NCI-H510A treated with DMSO at 0.1 percent for 48 hours (cell line): ENCODE measurements at regions not wholly inside any gene's neighbourhood (a gene's known extent, or its start where the extent isn't known, plus 50 kb on each side); places are given as distances from the start of the nearest gene placed in this dataset.
"Not testable (repeated sequence)": the region's sequence is repeated elsewhere in the genome, so short reads cannot be mapped to it uniquely, and the experiment has no call there.

Experiments used
- DNase-seq: peaks from one replicate; lab custom pipeline; 2025; lab: John Stamatoyannopoulos, UW

DNA sequence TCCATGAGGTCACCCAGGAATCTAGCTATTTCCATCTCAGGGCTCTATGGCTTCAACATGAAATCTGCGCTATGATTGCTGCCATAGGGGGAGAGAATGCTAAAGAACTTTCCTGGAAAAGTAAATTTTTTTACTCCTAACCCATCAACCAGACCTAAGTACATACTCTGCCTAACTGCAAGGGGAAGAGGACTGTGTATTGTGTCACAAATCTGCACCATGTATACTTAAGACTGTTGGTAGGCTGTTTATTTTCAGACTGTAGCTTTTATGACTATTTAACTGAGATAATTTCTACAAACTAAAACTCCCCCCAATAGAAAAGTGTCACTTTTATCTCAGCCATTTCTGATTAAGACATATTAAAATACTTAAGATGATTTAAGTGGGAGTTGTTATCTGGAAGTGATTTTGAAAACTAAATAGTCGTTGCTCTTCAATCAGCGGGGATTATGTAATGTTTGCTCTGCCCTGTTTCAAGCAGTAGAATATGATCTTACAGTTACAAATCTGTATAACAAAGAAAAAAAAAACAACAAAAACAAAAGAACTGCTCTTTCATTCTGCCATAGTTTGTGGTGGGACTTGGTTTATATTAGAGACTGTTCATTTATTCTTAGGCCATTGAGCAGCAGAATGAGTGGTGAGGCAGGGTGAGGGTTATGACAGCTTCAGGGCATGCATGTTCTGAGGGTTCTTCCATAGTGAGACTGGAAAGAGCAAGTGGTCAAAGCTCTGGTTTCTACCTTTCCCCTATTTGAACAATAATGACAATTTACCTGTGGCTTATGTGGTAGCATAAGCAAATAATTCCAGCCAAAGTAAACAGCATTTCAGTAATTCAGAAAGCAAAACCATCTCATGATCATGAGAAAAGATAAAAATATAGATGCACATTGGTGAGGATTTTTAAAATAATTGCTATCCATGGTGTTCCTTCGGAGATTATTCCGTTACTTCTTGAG is 126.3 kb upstream of the CEP162 start:
- no peak for DNase-seq

DNA sequence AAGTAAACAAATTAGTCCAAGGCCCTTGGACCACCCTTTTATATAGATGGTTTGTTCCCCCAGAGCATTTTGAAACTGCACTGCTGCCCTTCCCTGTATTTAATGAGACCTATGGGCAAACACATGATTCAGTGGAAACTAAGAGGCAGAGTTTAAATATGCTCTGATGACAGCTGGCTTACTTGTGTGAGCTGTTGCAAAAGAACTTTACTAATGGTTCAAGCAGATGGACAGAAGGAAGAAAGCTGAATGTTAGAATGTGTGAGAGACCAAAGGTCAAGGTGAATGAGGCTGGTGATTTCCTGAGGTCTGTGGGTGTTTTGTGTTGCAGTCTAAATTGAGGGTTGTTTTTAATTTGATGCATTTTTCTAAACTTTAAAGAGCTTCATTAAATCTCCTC is 123.0 kb upstream of the CEP162 start:
- DNase-seq: no peak

DNA sequence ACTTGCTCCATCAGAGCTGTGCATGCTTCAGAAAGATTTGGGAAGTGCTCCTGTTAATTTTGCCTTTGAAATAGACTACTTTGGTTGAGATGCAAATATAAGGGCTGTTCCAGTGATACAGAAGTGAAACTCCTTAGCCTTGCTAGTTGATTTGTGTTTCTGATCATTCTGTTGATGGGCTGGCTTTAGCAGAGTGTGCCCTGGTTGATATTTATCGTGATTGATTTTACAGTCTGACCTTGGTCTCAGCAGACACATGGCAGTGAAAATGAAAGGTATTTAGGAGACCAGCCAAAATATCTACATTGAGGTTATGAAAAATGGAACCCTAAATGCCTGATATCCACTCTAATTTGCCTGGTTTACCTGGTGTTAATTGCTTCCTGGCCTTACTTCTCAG is 122.1 kb upstream of the CEP162 start:
- DNase-seq: no peak

DNA sequence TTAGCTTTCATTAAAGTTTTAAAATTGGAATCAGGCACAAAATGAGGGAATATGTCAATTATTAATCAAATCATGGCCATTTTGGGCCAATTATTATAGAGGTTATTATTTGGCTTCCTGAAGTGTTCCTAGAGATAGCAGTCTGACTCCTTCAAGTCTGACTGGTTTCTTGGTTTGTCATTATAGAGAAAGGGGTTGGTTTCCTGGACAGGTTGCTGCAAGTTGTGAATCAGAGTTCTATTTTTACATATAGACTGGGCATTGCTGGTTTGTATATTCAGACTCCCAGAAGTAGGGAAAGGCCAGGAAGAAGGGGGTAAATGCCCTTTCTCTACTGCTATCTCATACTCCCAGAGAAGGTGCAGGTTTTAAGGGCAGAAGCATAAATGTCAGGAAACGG is 121.4 kb upstream of the CEP162 start:
- no peak for DNase-seq

DNA sequence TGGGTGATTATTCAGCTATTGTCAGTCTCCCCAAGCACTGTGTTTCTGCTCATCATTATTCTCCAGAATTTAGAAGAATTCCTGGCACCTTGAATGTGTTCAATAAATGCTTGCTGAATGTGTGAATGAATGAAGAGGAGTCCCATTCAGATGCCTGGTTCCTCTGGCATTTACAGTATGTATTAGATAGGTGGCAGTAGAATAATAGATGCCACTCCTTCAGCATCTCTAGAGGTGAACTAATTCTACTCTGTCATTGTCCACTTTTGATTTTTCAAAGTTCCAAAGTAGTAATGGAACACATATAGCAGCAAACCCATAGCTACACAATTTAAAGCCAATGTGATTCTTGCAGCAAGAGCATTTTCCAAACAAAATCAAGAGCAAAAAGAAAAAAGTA is 118.9 kb upstream of the CEP162 start:
- DNase-seq: no peak

DNA sequence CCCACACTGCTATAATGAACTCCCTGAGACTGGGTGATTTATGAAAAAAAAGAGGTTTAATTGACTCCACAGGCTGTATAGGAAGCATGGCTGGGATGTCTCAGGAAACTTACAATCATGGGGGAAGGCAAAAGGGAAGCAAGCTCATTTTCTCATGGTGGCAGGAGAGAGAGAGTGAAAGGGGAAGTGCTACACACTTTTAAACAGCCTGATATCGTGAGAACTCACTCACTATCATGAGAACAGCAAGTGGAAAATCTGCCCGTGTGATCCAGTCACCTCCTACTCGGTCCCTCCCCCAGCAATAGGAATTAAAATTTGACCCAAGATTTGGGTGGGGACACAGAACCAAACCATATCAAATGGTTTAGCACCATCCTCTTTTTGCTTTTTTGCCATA is 116.6 kb upstream of the CEP162 start:
- DNase-seq: no peak

DNA sequence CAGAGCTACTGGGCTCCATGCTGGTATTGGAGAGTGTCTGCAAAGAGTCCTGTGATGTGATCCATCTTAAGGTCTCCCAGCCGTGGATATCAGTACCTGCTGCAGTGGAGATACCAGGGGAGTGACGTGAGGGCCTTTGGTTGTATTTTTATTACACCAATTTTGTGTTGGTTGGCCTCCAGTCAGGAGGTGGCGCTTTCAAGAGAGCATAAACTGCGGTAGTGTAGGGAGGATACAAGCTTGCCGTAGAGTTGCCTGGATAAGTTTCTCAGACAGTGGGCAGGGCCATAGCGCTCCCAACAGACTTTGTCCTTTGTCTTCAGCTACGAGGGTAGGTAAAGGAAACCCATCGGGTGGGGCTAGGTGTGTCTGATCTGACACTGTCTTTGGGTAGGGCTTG is 113.0 kb upstream of the CEP162 start:
- DNase-seq: no peak

DNA sequence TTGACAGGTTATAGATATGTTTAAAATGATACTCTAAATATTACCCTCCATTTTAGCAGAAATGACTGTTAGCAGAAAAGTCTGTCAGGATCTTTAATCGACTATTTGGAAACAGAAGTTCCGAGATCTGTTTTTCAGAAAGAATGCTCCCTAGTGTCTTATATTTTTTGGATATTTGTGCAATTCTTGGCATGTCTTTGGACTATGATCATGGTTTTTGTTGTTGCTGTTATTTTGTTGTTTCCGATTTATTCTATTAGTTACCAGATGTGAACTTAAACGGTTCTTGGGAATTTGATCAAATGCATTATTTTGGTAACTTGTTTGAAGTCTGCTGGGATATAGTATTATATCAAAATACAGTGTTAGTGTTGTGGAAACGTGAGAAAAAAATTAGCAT is 106.4 kb upstream of the CEP162 start:
- DNase-seq: no peak

DNA sequence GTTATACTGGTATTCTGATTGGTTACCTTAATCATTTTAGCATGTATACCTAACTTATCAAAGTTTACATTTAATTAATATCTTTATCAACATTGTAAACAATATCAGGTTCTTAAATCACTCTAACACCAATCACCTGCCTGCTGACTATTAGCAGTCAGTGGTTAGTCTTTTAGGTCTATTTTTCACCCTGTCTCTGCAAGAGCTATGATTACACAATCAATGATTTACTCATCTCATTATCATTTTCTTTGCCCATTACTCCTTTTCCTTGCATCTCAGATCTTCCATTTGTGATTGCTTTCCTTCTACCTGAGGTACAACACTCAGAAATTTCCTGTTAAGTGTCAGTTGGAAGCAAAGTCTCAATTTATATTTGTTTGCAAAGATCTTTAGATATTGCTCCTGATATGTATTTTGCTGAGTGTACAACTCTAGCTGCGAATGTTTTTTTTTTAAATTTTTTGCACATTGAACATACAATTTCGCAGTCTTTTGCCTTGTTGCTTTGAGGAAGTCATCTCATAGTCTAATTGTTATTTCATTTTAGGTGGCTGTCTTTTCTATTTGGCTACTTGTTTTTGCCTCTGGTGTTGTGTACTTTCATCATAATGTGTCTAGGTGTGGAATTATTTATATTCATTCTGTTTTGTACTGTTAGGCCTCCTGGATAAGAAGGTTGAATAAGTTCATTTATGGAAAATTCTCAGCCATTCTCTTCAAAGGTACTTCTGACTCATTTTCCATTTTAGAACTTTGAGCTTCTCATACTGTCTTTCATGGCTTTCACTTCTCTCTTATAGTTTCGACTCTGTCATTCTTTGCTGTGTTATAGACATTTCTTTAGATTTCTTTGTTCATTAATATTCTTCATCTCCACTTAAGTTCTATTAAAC is 104.9 kb upstream of the CEP162 start:
- DNase-seq: no peak

DNA sequence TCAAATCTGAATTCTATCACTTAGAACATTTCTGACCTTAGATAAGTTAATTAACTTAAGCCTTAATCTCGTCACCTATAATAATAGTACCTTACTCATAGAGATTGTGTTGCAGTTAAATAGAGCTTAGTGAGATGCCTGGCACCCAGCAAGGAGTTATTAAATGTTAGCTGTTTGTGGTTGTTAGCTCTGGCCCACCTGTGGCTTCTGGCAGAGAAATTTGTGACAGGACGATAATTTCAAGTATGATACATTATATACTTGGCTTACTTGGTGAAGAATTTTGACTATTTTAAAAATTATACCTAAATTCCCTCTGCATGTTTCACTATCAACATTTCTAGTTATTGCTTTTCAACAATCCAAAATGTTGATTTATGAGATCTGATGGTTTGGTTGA is 102.9 kb upstream of the CEP162 start:
- DNase-seq: no peak

DNA sequence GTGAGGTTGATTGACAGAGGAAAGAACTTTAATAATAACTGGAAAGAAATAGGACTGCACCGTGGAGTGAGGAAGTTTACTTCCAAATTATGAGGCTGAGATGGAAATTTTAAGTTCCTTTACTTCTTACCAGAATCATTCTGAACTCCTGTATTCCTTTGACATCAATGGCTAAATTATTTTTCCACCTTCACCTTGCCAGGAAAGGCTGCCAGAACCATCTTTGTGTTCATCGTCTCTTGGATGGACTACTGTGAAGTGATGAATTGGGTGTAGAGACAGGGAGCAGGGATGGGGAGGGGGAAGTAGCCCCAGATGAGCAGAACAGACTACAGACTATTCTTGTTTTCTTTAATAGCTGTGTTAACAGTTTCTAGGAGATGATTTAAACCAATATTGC is 102.1 kb upstream of the CEP162 start:
- DNase-seq: no peak

DNA sequence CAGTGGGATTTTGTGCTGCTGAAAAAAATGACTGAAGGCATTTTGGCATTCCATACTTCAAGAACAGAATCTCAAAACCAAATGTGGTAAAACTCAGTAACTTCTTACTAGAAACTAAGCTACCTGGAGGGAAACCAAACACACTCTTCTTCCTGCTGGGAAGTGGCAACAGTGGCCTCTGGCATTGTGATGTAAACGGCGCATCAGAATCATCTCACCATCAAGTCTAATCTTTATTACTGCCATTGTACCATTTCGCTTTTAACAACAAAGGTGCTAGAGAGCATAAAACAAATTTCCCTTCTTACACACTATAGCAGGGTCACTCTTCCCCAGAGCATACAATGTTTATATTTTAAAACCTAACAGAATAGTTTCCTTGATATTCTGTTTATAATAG is 101.6 kb upstream of the CEP162 start:
- DNase-seq: no peak

DNA sequence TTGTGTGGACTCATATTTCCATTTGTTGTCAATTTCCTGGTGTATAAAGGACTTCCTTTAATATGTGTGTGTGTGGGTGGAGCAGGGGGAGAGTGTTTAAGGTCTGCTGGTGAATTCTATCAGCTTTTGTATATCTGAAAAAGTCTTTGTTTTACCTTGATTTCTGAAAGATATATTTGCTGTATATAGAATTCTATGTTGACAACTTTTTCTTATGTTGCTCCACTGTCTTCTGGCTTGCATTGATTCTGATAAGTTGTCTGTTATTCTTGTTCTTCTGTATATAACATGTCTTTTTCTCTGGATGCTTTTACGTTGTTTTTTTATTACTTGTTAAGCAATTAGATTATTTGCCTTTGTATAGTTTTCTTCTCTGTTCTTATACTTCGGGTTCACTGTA is 90.0 kb upstream of the CEP162 start:
- DNase-seq: no peak

DNA sequence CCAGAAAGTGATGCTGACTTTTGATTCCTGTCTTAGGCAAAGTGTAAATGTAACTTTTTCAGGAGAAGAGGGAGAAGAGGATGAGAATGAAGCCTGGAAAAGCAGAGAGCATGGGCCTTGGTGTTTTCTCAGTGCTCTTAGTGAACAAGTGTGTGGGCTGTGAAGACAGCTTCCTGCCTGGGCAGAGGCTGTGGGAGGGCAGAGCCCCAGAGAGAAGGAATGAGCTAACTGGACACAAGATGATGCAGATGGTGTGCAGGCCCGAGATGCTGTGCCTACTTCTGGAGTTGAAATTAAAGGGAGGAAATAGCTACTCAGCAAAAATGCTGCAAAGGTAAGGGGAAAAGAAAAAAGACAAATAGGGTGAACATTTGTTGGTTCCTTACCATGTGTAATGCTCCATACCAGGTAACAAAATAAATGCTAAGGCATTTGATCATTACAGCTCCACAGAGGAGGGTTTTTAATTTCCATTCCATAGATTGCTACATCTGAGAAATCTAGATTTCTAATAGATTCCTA is 87.0 kb upstream of the CEP162 start:
- no peak for DNase-seq

DNA sequence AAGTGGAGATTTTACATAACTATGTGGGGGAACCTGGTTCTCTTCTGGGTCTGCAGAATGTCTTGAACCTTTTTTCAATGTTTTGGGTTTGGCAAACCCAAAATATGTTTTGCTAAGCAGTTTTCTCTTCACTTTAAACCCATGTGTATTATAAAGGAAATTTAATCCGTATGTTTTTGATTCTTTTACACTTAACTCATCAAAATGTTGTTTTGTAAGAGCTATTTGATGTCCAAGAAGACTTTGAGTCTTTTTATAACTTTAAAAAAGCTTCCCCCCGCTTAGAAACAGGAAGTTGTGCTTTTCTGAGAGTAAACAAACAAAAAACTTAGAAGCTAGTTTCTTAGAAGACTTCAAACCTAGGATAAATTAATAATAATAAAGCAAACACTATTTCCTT is 81.9 kb upstream of the CEP162 start:
- no peak for DNase-seq

DNA sequence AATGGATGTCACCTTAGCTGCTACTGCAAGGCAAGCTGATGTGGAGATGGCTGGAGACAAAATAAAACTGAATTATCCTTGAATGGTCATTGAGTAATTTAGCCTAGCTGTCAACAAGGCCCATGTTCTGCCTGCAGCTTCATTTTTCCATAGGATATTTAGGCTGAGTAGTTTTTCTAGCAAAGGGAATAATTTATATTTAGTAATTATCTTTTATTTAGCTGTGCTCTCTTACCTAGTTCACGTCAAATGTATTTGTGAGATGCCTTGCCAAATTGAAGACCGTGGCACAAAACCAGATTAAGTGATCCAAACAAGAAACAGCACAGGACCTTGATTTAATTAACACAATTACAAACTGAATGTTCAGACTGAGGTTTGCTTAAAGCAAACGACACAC is 77.4 kb upstream of the CEP162 start:
- DNase-seq: no peak

DNA sequence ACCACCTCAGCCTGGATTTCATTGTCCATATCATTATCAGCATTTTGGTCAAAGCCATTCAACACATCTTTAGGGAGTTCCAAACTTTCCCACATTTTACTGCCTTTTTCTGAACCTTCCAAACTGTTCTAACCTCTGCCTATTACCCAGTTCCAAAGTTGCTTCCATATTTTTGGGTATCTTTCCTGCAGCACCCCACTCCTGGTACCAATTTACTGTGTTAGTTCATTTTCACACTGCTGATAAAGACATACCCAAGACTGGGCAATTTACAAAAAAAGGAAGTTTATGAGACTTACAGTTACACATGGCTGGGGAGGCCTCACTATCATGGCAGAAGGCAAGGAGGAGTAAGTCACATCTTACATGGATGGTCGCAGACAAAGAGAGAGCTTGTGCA is 63.6 kb upstream of the CEP162 start:
- not testable (repeated sequence) for DNase-seq

DNA sequence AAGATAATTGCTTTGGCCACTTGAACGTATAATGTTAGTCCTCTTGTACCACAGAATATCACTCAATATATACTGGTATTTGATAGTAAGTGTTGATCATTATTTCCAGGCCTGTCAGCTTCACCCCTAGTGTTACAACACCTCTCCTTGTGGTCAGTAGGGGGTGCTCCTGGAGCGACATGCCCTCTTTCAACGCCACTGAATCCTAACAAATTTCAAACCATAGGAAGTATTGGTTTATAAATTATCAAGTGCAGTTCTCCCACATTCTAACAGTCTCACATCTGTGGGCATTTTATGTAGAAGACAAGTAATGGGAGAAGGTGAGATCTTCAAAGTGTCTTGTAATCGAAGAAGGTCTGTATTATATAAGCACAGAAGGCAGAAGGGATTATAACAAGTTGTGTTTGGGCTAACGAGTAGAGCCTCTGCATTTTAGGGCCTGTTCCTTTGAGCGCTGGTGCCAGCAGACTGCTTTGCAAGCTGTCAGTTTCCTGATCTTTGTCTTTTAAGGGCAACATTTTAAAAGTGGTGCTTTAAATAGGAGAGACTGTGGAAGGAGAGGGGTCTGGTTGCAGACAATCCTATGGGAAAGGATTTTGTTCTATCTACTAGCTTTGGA is 57.1 kb upstream of the CEP162 start:
- DNase-seq: no peak

DNA sequence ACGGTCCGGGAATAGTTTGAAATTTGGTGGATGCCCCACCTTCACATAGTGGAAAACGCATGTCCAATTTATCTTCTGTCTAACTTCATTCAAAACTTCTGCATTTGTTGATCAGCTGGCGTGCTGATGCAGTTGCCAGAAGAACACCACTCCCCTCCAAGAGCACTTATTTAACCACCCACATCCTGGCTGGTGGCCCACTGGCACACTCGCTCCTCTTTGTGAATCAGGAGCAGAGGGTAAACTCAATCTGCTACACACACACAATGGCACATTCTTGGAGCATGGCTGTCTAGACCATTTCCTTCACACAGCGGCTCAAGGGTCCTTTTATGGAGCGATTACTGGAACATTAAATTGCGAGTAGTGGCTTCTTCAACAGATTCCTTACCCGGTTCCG is 55.1 kb upstream of the CEP162 start:
- DNase-seq: no peak

DNA sequence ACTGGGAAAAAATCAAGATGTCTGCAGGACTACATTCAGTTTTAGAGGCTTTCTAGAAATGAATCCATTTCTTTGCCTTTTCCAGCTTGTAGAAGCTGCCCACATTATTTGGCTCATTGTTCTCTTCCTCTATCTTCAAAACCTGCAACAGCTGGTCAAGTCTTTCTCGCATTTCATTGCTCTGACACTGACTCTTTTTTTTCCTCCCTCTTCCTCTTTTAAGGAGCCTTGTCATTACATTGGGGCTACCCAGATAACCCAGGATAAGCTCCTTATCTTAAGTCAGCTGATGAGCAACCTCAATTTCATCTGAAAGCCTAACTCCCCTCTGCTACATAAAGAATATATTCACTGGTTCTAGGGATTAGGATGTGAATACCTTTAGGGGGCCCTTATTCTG is 53.2 kb upstream of the CEP162 start:
- no peak for DNase-seq

DNA sequence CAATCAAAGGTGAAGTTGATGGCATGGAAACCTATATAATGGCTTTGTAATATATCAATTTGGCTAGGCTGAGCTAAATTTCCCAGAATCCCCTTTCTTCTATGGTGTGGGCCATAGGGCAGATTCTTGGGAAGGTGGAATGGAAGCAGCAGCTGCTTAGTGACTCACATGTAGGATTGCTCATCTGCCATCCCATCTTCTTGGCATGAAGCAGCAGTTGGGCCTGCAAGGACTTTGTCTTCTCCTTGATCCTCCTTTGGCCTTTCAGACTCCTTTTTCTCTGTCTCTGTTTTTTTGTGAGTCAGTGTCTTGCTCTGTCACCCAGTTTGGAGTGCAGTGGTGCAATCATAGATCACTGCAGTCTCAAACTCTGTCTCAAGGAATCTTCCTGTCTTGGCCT is 52.6 kb upstream of the CEP162 start:
- DNase-seq: no peak

DNA sequence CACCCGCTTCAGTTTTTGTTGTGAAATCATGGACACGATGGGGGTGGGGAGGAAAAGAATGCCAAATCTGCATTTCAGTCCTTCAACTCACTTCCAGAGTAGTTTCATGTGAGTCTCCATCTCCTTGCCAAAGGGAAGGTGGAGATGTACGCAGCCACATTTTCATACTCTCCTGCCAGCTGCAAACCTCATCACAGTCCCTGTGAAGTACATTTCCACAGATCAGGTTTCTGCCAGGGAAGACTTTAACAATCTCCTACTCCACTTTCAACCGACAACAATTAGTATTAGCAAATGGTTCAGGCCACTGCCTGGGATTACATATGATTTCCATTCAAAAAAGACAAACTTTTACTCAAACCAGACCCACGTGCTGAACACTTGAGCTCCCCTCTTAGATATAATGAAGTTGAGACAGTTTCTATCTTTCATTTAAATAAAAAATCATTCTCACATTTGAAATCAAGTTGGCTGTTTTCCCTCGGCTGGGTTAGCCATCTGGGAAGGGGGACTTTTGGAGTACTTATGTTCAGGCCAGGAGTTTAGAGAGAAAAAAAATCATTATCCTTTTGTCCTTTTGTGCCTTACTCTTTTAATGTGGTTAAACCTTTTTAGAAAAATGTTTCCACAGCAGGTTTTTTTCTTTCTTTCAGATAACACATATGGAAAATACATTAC is 51.0 kb upstream of the CEP162 start:
- DNase-seq: peak; percentile 13
